Central memory CD8-positive, alpha-beta T cell (primary cell): ENCODE measurements at regions not wholly inside any gene's neighbourhood (a gene's known extent, or its start where the extent isn't known, plus 50 kb on each side); places are given as distances from the start of the nearest gene placed in this dataset.

Source experiments
- ATAC-seq: fragments of 150-1000 bp; cut with Tn5 transposase; replicated peaks from 2 replicates; pipeline ENCODE4 v1.10.0; 2022; ENCODE audit warnings: mild to moderate bottlenecking, moderate FRiP score, moderate number of reproducible peaks; ENCODE audit not compliant: poor library complexity, severe bottlenecking; ENCODE audit errors: extremely low read depth
- DNase-seq, 2 donors: peaks; one replicate each; pipeline ENCODE4 v3.0.0; 2021; ENCODE audit warnings: low spot score in 2 of 2
- H3K27ac Mint-ChIP-seq: one replicate; pipeline ENCODE4 v1.8.0; 2022; ENCODE audit warnings: low read depth, mild to moderate bottlenecking, moderate library complexity, mixed read lengths
- H3K27me3 Mint-ChIP-seq: one replicate; pipeline ENCODE4 v1.8.0; 2022; ENCODE audit warnings: mixed read lengths
- H3K36me3 Mint-ChIP-seq: one replicate; pipeline ENCODE4 v1.8.0; 2022; ENCODE audit warnings: mild to moderate bottlenecking, moderate library complexity, mixed read lengths; ENCODE audit not compliant: insufficient read depth
- H3K4me1 Mint-ChIP-seq: one replicate; pipeline ENCODE4 v1.8.0; 2022; ENCODE audit warnings: mixed read lengths
- H3K4me3 Mint-ChIP-seq: one replicate; pipeline ENCODE4 v1.8.0; 2022; ENCODE audit warnings: mild to moderate bottlenecking, moderate library complexity, mixed read lengths
- H3K9me3 Mint-ChIP-seq: one replicate; pipeline ENCODE4 v1.8.0; 2022; ENCODE audit warnings: mixed read lengths

- H3K4me1 Mint-ChIP-seq = no peaks in the 10 kb centered on the region
- H3K4me3 Mint-ChIP-seq = no peak overlapping the region
- H3K9me3 Mint-ChIP-seq = peaks cover 12% of the 10 kb centered on the region
- ATAC-seq (no peak), DNase-seq (no peak)
- H3K27ac Mint-ChIP-seq = no peak overlapping the region
- H3K27me3 Mint-ChIP-seq = no peaks in the 10 kb centered on the region
- no peaks in the 10 kb centered on the region for H3K36me3 Mint-ChIP-seq
Observed at GRCh38 chr20:11281240-11281639, 607.4 kb upstream of the JAG1 start.

- no peak overlapping the region for H3K4me3 Mint-ChIP-seq
- no peaks in the 10 kb centered on the region for H3K4me1 Mint-ChIP-seq
- H3K9me3 Mint-ChIP-seq = peaks cover 12% of the 10 kb centered on the region
- no peak overlapping the region for H3K27ac Mint-ChIP-seq
- H3K36me3 Mint-ChIP-seq = no peaks in the 10 kb centered on the region
- H3K27me3 Mint-ChIP-seq = no peaks in the 10 kb centered on the region
- ATAC-seq (no peak), DNase-seq (no peak)
Observed at GRCh38 chr20:11281768-11282167, 608.0 kb upstream of the JAG1 start.

GRCh38 chr20:11287126-11287525, 613.3 kb upstream of the JAG1 start:
- ATAC-seq = no peak
- Mint-ChIP-seq H3K4me3 (no peak overlapping the region), H3K27ac (no peak overlapping the region)

GRCh38 chr20:11296221-11296620, 621.5 kb upstream of the BTBD3 start:
- Mint-ChIP-seq H3K27me3 (no peaks in the 10 kb centered on the region), H3K4me1 (no peaks in the 10 kb centered on the region), H3K27ac (no peak overlapping the region), H3K9me3 (peaks cover 23% of the 10 kb centered on the region), H3K4me3 (no peak overlapping the region), H3K36me3 (no peaks in the 10 kb centered on the region)
- DNase-seq = no peak
- ATAC-seq = no peak

More at GRCh38 chr20:11287126-11287525, 613.3 kb upstream of the JAG1 start:
- H3K27me3 Mint-ChIP-seq = no peaks in the 10 kb centered on the region
- H3K4me1 Mint-ChIP-seq = no peaks in the 10 kb centered on the region
- DNase-seq = no peak
- H3K9me3 Mint-ChIP-seq = peaks cover 4% of the 10 kb centered on the region
- H3K36me3 Mint-ChIP-seq = no peaks in the 10 kb centered on the region

- peaks cover 23% of the 10 kb centered on the region for H3K9me3 Mint-ChIP-seq
- no peaks in the 10 kb centered on the region for H3K4me1 Mint-ChIP-seq
- DNase-seq (no peak), ATAC-seq (no peak)
- H3K27ac Mint-ChIP-seq = no peak overlapping the region
- H3K36me3 Mint-ChIP-seq = no peaks in the 10 kb centered on the region
- H3K4me3 Mint-ChIP-seq = no peak overlapping the region
- no peaks in the 10 kb centered on the region for H3K27me3 Mint-ChIP-seq
Observed at GRCh38 chr20:11296951-11297350, 620.7 kb upstream of the BTBD3 start.

GRCh38 chr20:11301699-11302098, 616.0 kb upstream of the BTBD3 start:
- DNase-seq = no peak
- no peaks in the 10 kb centered on the region for H3K27me3 Mint-ChIP-seq
- ATAC-seq = no peak
- no peak overlapping the region for H3K4me3 Mint-ChIP-seq
- peaks cover 12% of the 10 kb centered on the region for H3K9me3 Mint-ChIP-seq
- no peaks in the 10 kb centered on the region for H3K4me1 Mint-ChIP-seq
- no peak overlapping the region for H3K27ac Mint-ChIP-seq
- peaks cover 2% of the 10 kb centered on the region for H3K36me3 Mint-ChIP-seq

GRCh38 chr20:11302436-11302835, 615.3 kb upstream of the BTBD3 start:
- Mint-ChIP-seq H3K9me3 (peaks cover 9% of the 10 kb centered on the region), H3K4me3 (no peak overlapping the region), H3K27me3 (no peaks in the 10 kb centered on the region), H3K27ac (no peak overlapping the region), H3K4me1 (no peaks in the 10 kb centered on the region), H3K36me3 (peaks cover 2% of the 10 kb centered on the region)
- no peak for ATAC-seq
- DNase-seq = no peak

- Mint-ChIP-seq H3K4me3 (no peak overlapping the region), H3K27me3 (no peaks in the 10 kb centered on the region), H3K9me3 (peaks cover 12% of the 10 kb centered on the region), H3K4me1 (no peaks in the 10 kb centered on the region), H3K36me3 (peaks cover 2% of the 10 kb centered on the region), H3K27ac (no peak overlapping the region)
- no peak for ATAC-seq
- DNase-seq = no peak
Observed at GRCh38 chr20:11304795-11305194, 612.9 kb upstream of the BTBD3 start.

- Mint-ChIP-seq H3K27me3 (no peaks in the 10 kb centered on the region), H3K9me3 (peaks cover 12% of the 10 kb centered on the region), H3K27ac (no peak overlapping the region), H3K4me1 (no peaks in the 10 kb centered on the region), H3K4me3 (no peak overlapping the region), H3K36me3 (peaks cover 2% of the 10 kb centered on the region)
- no peak for DNase-seq
- no peak for ATAC-seq
Observed at GRCh38 chr20:11305406-11305805, 612.3 kb upstream of the BTBD3 start.

- no peaks in the 10 kb centered on the region for H3K4me1 Mint-ChIP-seq
- H3K27me3 Mint-ChIP-seq = no peaks in the 10 kb centered on the region
- H3K9me3 Mint-ChIP-seq = peaks cover 6% of the 10 kb centered on the region
- no peak for ATAC-seq
- H3K27ac Mint-ChIP-seq = no peak overlapping the region
- H3K36me3 Mint-ChIP-seq = no peaks in the 10 kb centered on the region
- no peak overlapping the region for H3K4me3 Mint-ChIP-seq
- no peak for DNase-seq
Observed at GRCh38 chr20:11311659-11312224, 606.0 kb upstream of the BTBD3 start.

- Mint-ChIP-seq H3K27ac (no peak overlapping the region), H3K36me3 (no peaks in the 10 kb centered on the region), H3K9me3 (no peaks in the 10 kb centered on the region), H3K4me1 (no peaks in the 10 kb centered on the region), H3K27me3 (no peaks in the 10 kb centered on the region), H3K4me3 (no peak overlapping the region)
- no peak for DNase-seq
- no peak for ATAC-seq
Observed at GRCh38 chr20:11315525-11315924, 602.2 kb upstream of the BTBD3 start.

GRCh38 chr20:11316244-11316643, 601.4 kb upstream of the BTBD3 start:
- Mint-ChIP-seq H3K27ac (no peak overlapping the region), H3K27me3 (no peaks in the 10 kb centered on the region), H3K36me3 (no peaks in the 10 kb centered on the region), H3K4me1 (no peaks in the 10 kb centered on the region), H3K9me3 (no peaks in the 10 kb centered on the region), H3K4me3 (no peak overlapping the region)
- ATAC-seq = no peak
- DNase-seq = no peak

- no peak overlapping the region for H3K4me3 Mint-ChIP-seq
Observed at GRCh38 chr20:11320033-11320432, 597.7 kb upstream of the BTBD3 start.

GRCh38 chr20:11323816-11324215, 593.9 kb upstream of the BTBD3 start:
- Mint-ChIP-seq H3K4me3 (no peak overlapping the region), H3K9me3 (peaks cover 6% of the 10 kb centered on the region), H3K36me3 (no peaks in the 10 kb centered on the region), H3K27ac (no peak overlapping the region), H3K4me1 (no peaks in the 10 kb centered on the region), H3K27me3 (no peaks in the 10 kb centered on the region)
- no peak for DNase-seq
- no peak for ATAC-seq

More at GRCh38 chr20:11320033-11320432, 597.7 kb upstream of the BTBD3 start:
- Mint-ChIP-seq H3K36me3 (no peaks in the 10 kb centered on the region), H3K9me3 (peaks cover 6% of the 10 kb centered on the region), H3K27me3 (no peaks in the 10 kb centered on the region), H3K4me1 (no peaks in the 10 kb centered on the region), H3K27ac (no peak overlapping the region)
- ATAC-seq = no peak
- DNase-seq = no peak
